Spleen (tissue), 7 donors: ENCODE measurements at regions not wholly inside any gene's neighbourhood (a gene's known extent, or its start where the extent isn't known, plus 50 kb on each side); places are given as distances from the start of the nearest gene placed in this dataset.

Experiments
- POLR2AphosphoS5 ChIP-seq, 3 donors: sonication (generic); formaldehyde crosslinking; IDR thresholded peaks; one replicate each; pipeline ENCODE4 v1.5.1; 2017; ENCODE audit warnings: antibody characterized with exemption in 3 of 3
- TF ChIP-seq, protein P1 (sequence below), 11 experiments: fragments of 200-600 bp in 7 of 11; fragments of 450-650 bp in 4 of 11; sonication (generic) in 4 of 11; IDR thresholded peaks in 8 of 11; conservative IDR thresholded peaks in 3 of 11; 1 replicate in 7 of 11; 2 replicates in 4 of 11; pipeline versions ENCODE4 v1.4.0 to v1.8.0; 2016 to 2021; ENCODE audit warnings: antibody characterized with exemption in 11 of 11, inconsistent platforms in 4 of 11, mild to moderate bottlenecking in 1 of 11
- donor health status: DM: no; HTN: no; CAD: no; lungs with moderate emphysema.
- donor health status: DM: no; HTN: no; CAD: no.
- donor health status: DM: no; HTN: no; CAD: no.

DNA sequence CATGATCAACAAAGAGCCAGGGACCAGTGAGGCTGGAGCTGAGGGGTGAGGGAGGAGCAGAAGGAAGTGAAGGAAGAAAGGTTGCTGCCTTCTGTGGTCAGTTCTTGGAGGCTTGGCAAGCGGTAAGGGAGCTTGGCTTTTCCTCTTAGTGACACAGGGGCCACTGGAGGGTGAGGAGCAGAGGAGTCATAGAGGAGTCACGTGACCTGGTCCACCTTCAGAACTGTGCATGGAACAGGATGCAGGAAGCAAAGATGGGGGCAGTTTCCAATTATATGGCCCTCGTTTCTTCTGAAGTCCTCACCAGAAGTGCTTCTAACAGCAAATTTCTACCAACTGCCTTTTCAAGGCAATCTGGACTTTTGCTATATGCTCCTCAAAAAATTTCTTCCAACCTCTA lies 326.9 kb upstream of the SMIM21 start:
- TF ChIP-seq, protein P1, sequence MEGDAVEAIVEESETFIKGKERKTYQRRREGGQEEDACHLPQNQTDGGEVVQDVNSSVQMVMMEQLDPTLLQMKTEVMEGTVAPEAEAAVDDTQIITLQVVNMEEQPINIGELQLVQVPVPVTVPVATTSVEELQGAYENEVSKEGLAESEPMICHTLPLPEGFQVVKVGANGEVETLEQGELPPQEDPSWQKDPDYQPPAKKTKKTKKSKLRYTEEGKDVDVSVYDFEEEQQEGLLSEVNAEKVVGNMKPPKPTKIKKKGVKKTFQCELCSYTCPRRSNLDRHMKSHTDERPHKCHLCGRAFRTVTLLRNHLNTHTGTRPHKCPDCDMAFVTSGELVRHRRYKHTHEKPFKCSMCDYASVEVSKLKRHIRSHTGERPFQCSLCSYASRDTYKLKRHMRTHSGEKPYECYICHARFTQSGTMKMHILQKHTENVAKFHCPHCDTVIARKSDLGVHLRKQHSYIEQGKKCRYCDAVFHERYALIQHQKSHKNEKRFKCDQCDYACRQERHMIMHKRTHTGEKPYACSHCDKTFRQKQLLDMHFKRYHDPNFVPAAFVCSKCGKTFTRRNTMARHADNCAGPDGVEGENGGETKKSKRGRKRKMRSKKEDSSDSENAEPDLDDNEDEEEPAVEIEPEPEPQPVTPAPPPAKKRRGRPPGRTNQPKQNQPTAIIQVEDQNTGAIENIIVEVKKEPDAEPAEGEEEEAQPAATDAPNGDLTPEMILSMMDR (IDR thresholded peaks at IDR 0.05 in 8 of 11, conservative IDR thresholded peaks at IDR 0.05 in 3 of 11) = no peak
- TF ChIP-seq POLR2AphosphoS5 (IDR thresholded peaks at IDR 0.05) = no peak
